ENCODE measurements at regions not wholly inside any gene's neighbourhood (a gene's known extent, or its start where the extent isn't known, plus 50 kb on each side); places are given as distances from the start of the nearest gene placed in this dataset.

DNA sequence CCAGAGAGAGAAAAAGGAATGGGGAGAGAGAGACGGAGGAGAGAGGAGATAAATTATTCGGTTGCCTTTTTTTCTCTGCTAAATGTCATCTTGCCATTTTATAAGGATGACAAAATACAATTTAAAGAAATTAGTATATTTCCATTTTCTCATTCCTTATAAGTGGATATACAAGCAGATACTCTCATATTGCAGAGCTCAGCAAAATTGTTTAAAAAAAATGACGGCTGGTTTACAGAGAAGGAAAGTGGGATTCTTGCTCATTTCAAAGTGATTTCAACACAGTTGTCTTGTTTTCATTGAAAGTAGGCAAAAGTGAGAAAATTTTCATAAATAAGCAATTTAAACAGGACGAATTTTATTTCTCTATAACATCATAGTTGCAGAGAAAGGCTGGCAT, 641.9 kb upstream of the CDH6 start (continued):
- no peak for TF ChIP-seq RNF2 (IDR thresholded peaks at IDR 0.05; ENCODE audit: borderline replicate concordance, low read depth, low read length, missing control alignments, poor library complexity, severe bottlenecking)
- TF ChIP-seq CHD2 (IDR thresholded peaks at IDR 0.05; ENCODE audit: low read length): no peak
- no peak for TF ChIP-seq BACH1 (IDR thresholded peaks at IDR 0.05; ENCODE audit: low read length)
- no peak for TF ChIP-seq POLR2AphosphoS5 (IDR thresholded peaks at IDR 0.05; ENCODE audit: low read depth, low read length)
- TF ChIP-seq SP1 (IDR thresholded peaks at IDR 0.05; ENCODE audit: low read depth, low read length): no peak
- no peak for TF ChIP-seq POLR2A (IDR thresholded peaks at IDR 0.05; ENCODE audit: control extremely low read depth in 1 of 2, low read depth in 2 of 2, low read length in 2 of 2)
- TF ChIP-seq SRF (IDR thresholded peaks at IDR 0.05; ENCODE audit: low read depth, low read length): no peak

All from H1 (cell line).